ENCODE measurements at regions not wholly inside any gene's neighbourhood (a gene's known extent, or its start where the extent isn't known, plus 50 kb on each side); places are given as distances from the start of the nearest gene placed in this dataset.

DNA sequence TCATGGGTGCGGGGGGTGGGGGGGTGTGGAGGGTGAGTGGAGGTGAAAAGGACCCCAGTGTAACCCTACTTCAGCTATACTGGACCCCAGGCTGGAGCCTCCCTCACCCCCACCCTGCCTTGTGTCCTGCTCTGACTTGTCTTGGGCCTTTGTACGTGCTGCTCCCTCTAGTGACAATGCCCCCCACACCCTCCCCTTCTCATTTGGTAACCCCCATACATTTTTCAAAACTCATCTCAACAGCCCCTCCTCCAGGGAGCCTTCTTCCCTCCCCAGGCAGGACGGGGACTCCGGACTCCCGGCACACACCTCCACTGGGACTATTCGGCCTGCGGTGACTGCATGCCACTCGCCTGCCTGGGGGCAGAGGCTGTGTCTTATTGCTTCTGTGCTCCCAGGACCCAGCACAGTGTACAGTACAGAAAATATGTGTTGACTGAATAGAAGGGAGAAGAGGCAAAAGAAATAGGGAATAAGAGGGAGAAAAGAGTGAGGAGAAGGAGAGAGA lies 108.2 kb downstream of the VEGFA start:
- no peaks in the 10 kb centered on the region for H3K27me3 ChIP-seq (ENCODE audit: control insufficient read depth, insufficient read depth, low read length)

DNA sequence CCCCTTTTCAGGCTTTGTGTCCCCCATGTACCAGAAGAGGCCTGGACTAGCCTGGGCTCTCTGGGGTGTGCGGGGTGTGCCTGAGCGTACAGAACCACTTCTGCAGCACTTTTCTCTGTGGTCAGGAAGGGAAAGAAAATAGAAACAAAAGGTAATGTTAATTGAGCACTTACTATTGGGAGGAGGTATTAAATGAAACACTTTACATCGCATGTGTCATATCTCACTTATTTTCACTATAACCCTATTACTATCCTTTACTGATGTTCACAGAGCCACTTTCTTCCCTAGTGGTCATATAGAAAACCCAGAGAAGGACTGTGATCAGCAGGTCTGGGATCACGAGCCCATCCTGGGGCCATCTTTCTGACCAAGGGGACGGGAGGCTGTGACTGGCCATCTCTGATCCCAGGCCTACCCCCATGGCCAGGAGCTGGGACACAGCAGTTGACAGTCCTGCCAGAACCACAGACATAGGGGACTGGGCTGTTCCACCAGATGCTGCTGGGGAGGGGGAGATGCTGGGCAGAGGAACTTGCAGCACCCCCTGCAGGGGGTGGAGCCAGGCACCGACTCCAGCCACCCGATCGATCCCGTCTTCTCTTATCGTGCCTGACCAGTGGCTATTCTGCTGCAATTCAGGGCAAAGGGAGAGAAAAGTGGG lies 107.6 kb downstream of the VEGFA start:
- peaks cover 34% of the 10 kb centered on the region for H3K4me1 ChIP-seq (ENCODE audit: control insufficient read depth, insufficient read depth, low read length)
- no peaks in the 10 kb centered on the region for H3K36me3 ChIP-seq (ENCODE audit: control insufficient read depth, insufficient read depth, low read length)
- H3K4me3 ChIP-seq (ENCODE audit: low read length), result no peak overlapping the region
- no peak overlapping the region for H3K9ac ChIP-seq (ENCODE audit: low read length)
- H3K9me3 ChIP-seq (ENCODE audit: control insufficient read depth, low read length), result no peaks in the 10 kb centered on the region
- no peaks in the 10 kb centered on the region for H3K27me3 ChIP-seq (ENCODE audit: control insufficient read depth, insufficient read depth, low read length)

More for the DNA sequence above, 108.2 kb downstream of the VEGFA start:
- Histone ChIP-seq H3K9me3 (ENCODE audit: control insufficient read depth, low read length) (no peaks in the 10 kb centered on the region), H3K4me1 (ENCODE audit: control insufficient read depth, insufficient read depth, low read length) (peaks cover 34% of the 10 kb centered on the region), H3K4me3 (ENCODE audit: low read length) (no peak overlapping the region), H3K36me3 (ENCODE audit: control insufficient read depth, insufficient read depth, low read length) (no peaks in the 10 kb centered on the region), H3K9ac (ENCODE audit: low read length) (no peak overlapping the region)

DNA sequence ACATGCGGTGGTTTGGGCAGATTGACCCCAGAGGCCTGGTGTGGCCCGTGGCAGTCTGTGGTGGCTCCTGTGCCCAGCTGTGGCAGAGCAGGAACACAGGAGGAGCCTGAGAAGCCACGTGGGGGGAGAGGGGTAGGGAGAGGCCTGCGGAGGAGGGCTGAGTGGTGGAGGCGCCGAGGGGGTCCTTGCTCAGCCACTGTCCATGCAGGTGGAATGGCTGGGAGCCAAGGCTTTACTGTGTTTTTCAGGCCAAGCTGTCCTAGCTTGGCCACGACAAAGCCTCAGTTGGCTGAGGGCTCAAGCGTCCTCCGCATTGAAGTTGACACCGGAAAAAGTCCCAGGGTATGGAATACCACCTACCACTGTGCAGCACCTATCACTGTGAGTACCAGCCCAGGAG lies 107.0 kb downstream of the VEGFA start:
- H3K4me1 ChIP-seq (ENCODE audit: control insufficient read depth, insufficient read depth, low read length), result peaks cover 34% of the 10 kb centered on the region

DNA sequence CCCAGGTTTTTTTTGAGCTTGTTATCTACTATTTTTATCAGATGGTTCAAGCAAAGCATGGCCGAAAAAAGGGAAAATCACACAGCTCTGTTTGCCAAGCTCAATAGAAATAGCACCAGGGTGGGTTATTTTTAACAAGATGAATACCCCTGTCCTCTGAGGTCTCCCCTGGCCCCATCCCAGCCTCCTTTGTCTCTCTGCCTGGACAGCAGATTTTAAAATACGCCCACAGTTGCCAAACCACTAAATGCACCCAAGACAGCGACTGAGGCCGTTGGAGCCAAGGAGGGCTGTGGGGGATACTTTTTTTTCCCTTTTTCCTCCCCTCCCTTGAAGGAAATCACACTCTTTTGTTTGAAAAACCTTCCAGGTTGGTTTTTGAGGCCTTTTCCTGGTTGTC lies 106.6 kb downstream of the VEGFA start:
- Histone ChIP-seq H3K4me1 (ENCODE audit: control insufficient read depth, insufficient read depth, low read length) (peaks cover 36% of the 10 kb centered on the region), H3K4me3 (ENCODE audit: low read length) (no peak overlapping the region), H3K36me3 (ENCODE audit: control insufficient read depth, insufficient read depth, low read length) (no peaks in the 10 kb centered on the region), H3K9me3 (ENCODE audit: control insufficient read depth, low read length) (no peaks in the 10 kb centered on the region), H3K9ac (ENCODE audit: low read length) (no peak overlapping the region), H3K27me3 (ENCODE audit: control insufficient read depth, insufficient read depth, low read length) (no peaks in the 10 kb centered on the region)

More for the DNA sequence above, 107.0 kb downstream of the VEGFA start:
- Histone ChIP-seq H3K9me3 (ENCODE audit: control insufficient read depth, low read length) (no peaks in the 10 kb centered on the region), H3K4me3 (ENCODE audit: low read length) (no peak overlapping the region), H3K9ac (ENCODE audit: low read length) (no peak overlapping the region), H3K36me3 (ENCODE audit: control insufficient read depth, insufficient read depth, low read length) (no peaks in the 10 kb centered on the region), H3K27me3 (ENCODE audit: control insufficient read depth, insufficient read depth, low read length) (no peaks in the 10 kb centered on the region)

DNA sequence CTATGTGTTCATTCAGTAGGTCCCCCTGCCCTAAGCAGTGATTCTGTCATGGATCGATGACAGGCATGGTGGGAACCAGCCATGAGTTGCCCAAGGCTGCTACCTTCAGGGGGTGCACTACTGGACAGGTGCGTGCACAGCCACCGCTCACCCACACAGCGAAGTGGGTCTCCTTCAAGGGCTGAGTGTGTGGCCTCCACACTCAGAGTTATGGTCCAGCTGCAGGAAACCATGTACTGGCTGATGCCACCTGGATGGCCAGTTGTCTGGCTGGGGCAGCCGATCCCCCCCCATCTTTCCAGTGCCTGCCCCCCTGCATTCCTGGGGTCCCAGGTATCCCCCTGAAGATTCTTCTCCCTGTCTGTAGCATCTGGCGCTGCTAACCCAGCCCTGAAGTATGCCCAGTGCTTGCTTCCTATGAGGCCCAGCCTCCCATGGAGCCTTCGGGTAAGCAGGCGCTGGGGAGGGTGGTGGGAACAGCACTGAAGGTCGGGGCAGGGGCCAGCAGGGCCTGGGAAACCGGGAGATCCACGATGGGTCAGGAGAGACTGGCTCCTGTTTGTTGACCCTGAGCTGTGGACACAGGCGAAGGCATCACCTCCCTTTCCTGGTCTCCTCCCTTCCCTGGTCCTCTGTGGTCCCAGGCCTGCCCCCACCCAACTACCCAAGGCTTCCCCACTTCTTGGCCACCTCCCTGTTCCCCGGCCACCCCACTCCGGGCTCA lies 106.0 kb downstream of the VEGFA start:
- Histone ChIP-seq H3K27me3 (ENCODE audit: control insufficient read depth, insufficient read depth, low read length) (no peaks in the 10 kb centered on the region), H3K36me3 (ENCODE audit: control insufficient read depth, insufficient read depth, low read length) (no peaks in the 10 kb centered on the region), H3K9ac (ENCODE audit: low read length) (no peak overlapping the region), H3K4me1 (ENCODE audit: control insufficient read depth, insufficient read depth, low read length) (peaks cover 42% of the 10 kb centered on the region), H3K9me3 (ENCODE audit: control insufficient read depth, low read length) (no peaks in the 10 kb centered on the region), H3K4me3 (ENCODE audit: low read length) (no peak overlapping the region)

DNA sequence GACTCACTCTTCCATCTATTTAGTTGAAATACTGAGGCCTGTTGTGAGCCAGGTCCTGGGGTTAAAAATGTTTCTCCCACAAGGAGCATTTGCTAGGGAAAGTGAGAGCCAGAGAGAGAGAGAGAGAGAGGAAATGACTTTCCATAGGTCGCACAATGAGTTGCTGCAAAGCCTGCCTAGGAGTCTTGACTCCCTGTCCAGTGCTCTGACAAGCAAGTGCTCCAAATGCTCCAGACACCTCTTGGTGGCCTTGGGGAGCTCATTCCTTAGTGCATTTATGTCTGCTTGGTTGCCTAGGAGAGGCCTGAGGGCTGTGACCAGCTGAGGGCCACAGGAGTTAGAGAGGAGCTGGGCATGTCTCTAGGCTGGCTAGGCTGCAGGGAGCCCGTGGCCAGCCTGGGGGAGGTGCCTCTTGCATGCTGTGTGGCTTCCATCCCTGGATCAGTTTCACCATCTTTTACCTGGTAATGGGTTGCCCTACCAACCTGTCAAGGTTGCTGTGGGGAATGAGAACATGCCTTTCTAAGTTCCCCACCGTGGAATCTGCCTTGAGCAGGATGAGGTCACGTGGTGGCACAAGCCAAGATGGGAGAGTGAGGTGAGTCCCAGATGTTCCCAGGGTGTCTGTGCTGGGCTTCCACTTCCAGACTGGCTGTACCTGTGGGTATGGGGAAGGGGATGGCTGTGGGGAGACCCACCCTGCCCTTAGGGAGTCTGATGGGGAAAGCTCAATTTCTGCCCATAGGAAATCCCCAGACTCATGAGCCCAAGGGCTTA lies 105.0 kb downstream of the VEGFA start:
- H3K4me3 ChIP-seq (ENCODE audit: low read length), result no peak overlapping the region
- no peaks in the 10 kb centered on the region for H3K9me3 ChIP-seq (ENCODE audit: control insufficient read depth, low read length)
- H3K4me1 ChIP-seq (ENCODE audit: control insufficient read depth, insufficient read depth, low read length), result peaks cover 47% of the 10 kb centered on the region
- no peak overlapping the region for H3K9ac ChIP-seq (ENCODE audit: low read length)
- H3K36me3 ChIP-seq (ENCODE audit: control insufficient read depth, insufficient read depth, low read length), result no peaks in the 10 kb centered on the region
- no peaks in the 10 kb centered on the region for H3K27me3 ChIP-seq (ENCODE audit: control insufficient read depth, insufficient read depth, low read length)

DNA sequence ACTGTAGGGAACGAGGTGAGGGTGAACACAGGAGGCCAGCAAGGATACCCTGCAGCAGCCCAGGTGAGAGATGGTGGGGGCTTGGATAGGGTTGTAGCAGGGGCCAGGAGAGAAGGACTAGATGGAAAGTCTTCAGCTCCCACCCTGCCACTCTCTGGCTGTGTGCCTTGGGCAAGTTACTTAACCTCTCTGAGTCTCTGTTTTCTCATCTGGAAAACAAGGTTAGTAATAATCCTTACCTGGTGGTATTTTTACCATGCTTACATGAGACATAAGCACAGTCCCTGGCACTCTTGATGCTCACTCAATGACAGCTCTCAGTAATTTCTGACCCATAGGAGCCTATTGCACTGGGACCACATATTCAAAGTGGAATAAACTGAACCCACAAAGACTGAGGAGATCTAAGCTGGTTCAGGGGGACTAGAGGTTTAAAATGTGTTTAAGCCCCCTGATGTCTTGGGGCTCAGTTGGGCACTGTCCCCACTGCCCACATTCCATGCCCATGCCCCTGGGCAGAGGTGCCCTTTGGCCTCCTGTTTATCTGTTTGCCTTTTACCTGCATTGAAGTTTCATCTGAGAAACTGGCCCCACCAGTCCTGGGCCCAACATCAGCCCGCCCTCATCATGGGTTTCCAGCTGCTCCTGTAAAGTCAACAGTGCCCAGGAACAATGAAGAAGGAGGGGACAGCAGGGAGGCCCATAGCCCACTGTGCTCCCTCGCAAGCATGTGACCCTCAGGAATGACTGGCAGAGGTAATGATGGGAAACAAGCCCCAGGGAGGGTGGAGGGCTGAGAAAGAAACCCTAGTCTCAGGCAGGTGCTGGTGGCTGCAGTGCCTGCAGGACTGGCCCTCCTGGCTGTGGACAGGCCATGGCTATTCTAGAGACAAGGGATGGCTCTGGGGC lies 104.0 kb downstream of the VEGFA start:
- no peaks in the 10 kb centered on the region for H3K36me3 ChIP-seq (ENCODE audit: control insufficient read depth, insufficient read depth, low read length)
- H3K9me3 ChIP-seq (ENCODE audit: control insufficient read depth, low read length), result no peaks in the 10 kb centered on the region
- H3K9ac ChIP-seq (ENCODE audit: low read length), result no peak overlapping the region
- H3K27me3 ChIP-seq (ENCODE audit: control insufficient read depth, insufficient read depth, low read length), result no peaks in the 10 kb centered on the region
- peaks cover 50% of the 10 kb centered on the region for H3K4me1 ChIP-seq (ENCODE audit: control insufficient read depth, insufficient read depth, low read length)
- no peak overlapping the region for H3K4me3 ChIP-seq (ENCODE audit: low read length)

DNA sequence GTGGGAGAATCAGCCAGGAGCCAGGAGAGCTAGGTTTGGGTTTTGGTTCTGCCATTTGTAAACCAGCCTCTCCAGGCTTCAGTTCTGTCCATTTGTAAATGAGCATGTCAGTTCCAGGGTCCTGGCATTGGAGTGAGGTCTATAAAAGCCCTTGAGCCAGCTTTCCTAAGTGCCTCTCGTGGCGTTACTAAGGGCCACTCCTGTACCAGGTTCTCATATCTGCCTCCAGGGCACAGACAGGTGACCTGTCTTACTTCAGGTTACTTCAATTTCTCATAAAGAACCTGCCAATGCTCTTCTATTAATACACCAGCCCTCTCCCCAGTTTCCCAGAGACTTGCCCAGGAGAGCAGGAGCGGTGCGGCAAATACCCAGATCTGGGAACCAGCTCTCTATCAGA lies 101.9 kb downstream of the VEGFA start:
- Histone ChIP-seq H3K36me3 (ENCODE audit: control insufficient read depth, insufficient read depth, low read length) (no peaks in the 10 kb centered on the region), H3K27me3 (ENCODE audit: control insufficient read depth, insufficient read depth, low read length) (no peaks in the 10 kb centered on the region), H3K4me3 (ENCODE audit: low read length) (no peak overlapping the region), H3K9me3 (ENCODE audit: control insufficient read depth, low read length) (no peaks in the 10 kb centered on the region), H3K4me1 (ENCODE audit: control insufficient read depth, insufficient read depth, low read length) (peaks cover 53% of the 10 kb centered on the region), H3K9ac (ENCODE audit: low read length) (no peak overlapping the region)

DNA sequence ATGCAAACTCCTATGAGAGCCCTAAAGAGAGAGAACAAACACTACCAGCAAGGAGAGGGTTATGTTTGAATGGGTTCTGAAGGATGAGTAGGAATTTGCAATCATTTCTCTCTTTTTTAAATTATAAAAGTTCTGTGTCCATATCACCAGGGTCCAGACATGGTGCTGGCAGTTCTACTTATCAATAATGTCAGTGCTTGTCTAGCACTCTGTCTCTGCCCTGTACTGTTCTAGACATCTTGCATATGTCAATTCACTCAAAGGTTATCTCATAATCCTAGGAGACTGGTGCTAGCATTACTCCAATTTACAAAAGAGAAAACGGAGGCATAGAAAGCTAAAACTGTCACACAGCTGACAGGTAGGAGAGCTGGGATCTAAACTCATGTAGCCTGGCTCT lies 101.3 kb downstream of the VEGFA start:
- H3K36me3 ChIP-seq (ENCODE audit: control insufficient read depth, insufficient read depth, low read length), result no peaks in the 10 kb centered on the region
- peaks cover 47% of the 10 kb centered on the region for H3K4me1 ChIP-seq (ENCODE audit: control insufficient read depth, insufficient read depth, low read length)
- no peak overlapping the region for H3K9ac ChIP-seq (ENCODE audit: low read length)
- H3K27me3 ChIP-seq (ENCODE audit: control insufficient read depth, insufficient read depth, low read length), result no peaks in the 10 kb centered on the region
- H3K4me3 ChIP-seq (ENCODE audit: low read length), result no peak overlapping the region
- no peaks in the 10 kb centered on the region for H3K9me3 ChIP-seq (ENCODE audit: control insufficient read depth, low read length)

DNA sequence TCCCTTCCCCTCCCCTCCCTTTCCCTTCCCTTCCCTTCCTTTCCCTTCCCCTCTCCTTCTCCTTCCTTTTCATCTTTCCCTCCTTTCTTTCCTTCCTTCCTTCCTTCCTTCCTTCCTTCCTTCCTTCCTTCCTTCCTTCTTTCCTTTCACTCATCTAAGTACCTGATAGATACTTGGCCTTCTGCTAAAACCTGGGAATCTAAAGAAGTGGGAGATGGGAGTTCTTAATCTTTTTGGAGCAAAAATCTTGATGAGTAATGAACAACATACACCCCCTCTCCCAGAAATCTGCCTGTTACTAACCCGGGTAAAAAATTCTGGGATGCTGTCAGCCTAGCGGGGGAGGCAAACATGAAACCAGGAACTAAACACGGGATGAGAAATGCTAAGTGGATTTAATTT lies 100.7 kb downstream of the VEGFA start:
- no peaks in the 10 kb centered on the region for H3K9me3 ChIP-seq (ENCODE audit: control insufficient read depth, low read length)
- H3K36me3 ChIP-seq (ENCODE audit: control insufficient read depth, insufficient read depth, low read length), result no peaks in the 10 kb centered on the region
- no peak overlapping the region for H3K9ac ChIP-seq (ENCODE audit: low read length)
- no peaks in the 10 kb centered on the region for H3K27me3 ChIP-seq (ENCODE audit: control insufficient read depth, insufficient read depth, low read length)
- peaks cover 42% of the 10 kb centered on the region for H3K4me1 ChIP-seq (ENCODE audit: control insufficient read depth, insufficient read depth, low read length)
- H3K4me3 ChIP-seq (ENCODE audit: low read length), result no peak overlapping the region

DNA sequence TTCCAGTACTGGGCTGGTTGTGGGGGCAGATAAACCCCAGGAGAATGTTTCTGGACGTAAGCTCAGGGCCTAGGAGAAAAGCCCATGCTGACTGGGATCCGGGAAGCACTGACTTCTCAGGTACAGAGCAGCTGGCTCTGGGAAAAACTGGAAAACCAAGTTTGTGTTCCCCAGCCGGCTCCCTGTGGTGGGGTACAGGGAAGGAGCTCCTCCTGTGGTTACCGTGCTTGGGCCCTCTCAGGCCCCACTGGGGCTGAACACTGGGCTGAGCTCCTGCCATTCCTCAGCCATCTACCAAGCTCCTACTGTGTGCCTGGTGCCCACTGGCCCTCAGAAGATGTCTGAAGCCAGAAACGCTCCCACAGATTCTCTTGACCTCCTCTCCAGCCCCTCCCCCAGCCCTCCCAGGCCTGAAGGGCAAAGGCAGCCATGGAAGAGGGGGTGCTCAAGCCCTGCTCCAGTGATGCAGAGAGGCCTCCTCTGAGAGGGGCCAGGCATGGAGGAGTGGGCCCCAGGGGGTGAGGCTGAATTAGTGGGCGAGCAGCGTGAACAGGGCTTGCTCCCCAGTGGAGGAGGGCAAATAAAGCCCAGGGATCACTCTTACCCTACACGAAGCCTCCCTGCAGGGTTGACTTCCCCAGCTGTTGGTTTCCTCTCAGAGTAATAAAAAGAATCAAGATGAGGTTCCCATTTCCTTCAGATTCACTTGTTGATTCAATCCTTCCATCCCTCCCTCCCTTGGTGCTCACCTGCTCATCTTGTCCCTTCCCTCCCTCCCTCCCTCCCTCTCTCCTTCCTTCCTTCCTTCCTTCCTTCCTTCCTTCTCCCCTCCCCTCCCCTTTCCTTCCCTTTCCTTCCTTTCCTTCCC lies 100.0 kb downstream of the VEGFA start:
- H3K36me3 ChIP-seq (ENCODE audit: control insufficient read depth, insufficient read depth, low read length), result no peaks in the 10 kb centered on the region
- H3K9me3 ChIP-seq (ENCODE audit: control insufficient read depth, low read length), result no peaks in the 10 kb centered on the region
- no peaks in the 10 kb centered on the region for H3K27me3 ChIP-seq (ENCODE audit: control insufficient read depth, insufficient read depth, low read length)
- H3K4me3 ChIP-seq (ENCODE audit: low read length), result no peak overlapping the region
- no peak overlapping the region for H3K9ac ChIP-seq (ENCODE audit: low read length)
- peaks cover 35% of the 10 kb centered on the region for H3K4me1 ChIP-seq (ENCODE audit: control insufficient read depth, insufficient read depth, low read length)

All from mucosa of stomach (tissue), 1 donor.